Immature natural killer cell (primary cell): ENCODE measurements at regions not wholly inside any gene's neighbourhood (a gene's known extent, or its start where the extent isn't known, plus 50 kb on each side); places are given as distances from the start of the nearest gene placed in this dataset.

Source experiments
- DNase-seq, 3 donors: peaks; one replicate each; pipeline ENCODE4 v3.0.0; 2022; ENCODE audit warnings: mixed read lengths in 1 of 3
- H3K27ac Mint-ChIP-seq, 6 donors: one replicate each; pipeline ENCODE4 v1.8.0; 2020; ENCODE audit warnings: mixed read lengths in 6 of 6, mild to moderate bottlenecking in 5 of 6, inconsistent platforms in 4 of 6, moderate library complexity in 3 of 6
- H3K27me3 Mint-ChIP-seq, 3 donors: one replicate each; pipeline ENCODE4 v1.8.0; 2020 to 2021; ENCODE audit warnings: low read depth in 3 of 3, mild to moderate bottlenecking in 3 of 3, mixed read lengths in 3 of 3, moderate library complexity in 3 of 3, inconsistent platforms in 1 of 3
- H3K36me3 Mint-ChIP-seq, 3 donors: one replicate each; pipeline ENCODE4 v1.8.0; 2020; ENCODE audit warnings: mixed read lengths in 3 of 3, inconsistent platforms in 2 of 3, mild to moderate bottlenecking in 2 of 3
- H3K4me1 Mint-ChIP-seq, 2 donors: one replicate each; pipeline ENCODE4 v1.8.0; 2020; ENCODE audit warnings: inconsistent platforms in 2 of 2, mild to moderate bottlenecking in 2 of 2, mixed read lengths in 2 of 2, moderate library complexity in 1 of 2
- H3K4me3 Mint-ChIP-seq, 5 donors: one replicate each; pipeline ENCODE4 v1.8.0; 2020; ENCODE audit warnings: mild to moderate bottlenecking in 5 of 5, mixed read lengths in 5 of 5, inconsistent platforms in 3 of 5, moderate library complexity in 3 of 5
- H3K9me3 Mint-ChIP-seq, 6 donors: one replicate each; pipeline ENCODE4 v1.8.0; 2020; ENCODE audit warnings: mild to moderate bottlenecking in 6 of 6, mixed read lengths in 6 of 6, inconsistent platforms in 4 of 6, moderate library complexity in 3 of 6

- no peak for DNase-seq
- Mint-ChIP-seq H3K4me1 (no peaks in the 10 kb centered on the region), H3K27ac (no peak overlapping the region), H3K36me3 (no peaks in the 10 kb centered on the region), H3K4me3 (no peak overlapping the region), H3K9me3 (peaks cover 0 to 12% (median 2%) of the 10 kb centered on the region in 6 donors), H3K27me3 (peaks cover 0 to 2% (median 0%) of the 10 kb centered on the region in 3 donors)
Observed at GRCh38 chr1:208807446-208808127, 563.4 kb upstream of the PLXNA2 start.

- no peak for DNase-seq
- Mint-ChIP-seq H3K36me3 (no peaks in the 10 kb centered on the region), H3K4me1 (no peaks in the 10 kb centered on the region), H3K27me3 (peaks cover 0 to 2% (median 0%) of the 10 kb centered on the region in 3 donors), H3K4me3 (no peak overlapping the region), H3K27ac (no peak overlapping the region), H3K9me3 (peaks cover 0 to 12% (median 2%) of the 10 kb centered on the region in 6 donors)
Observed at GRCh38 chr1:208808301-208808700, 564.1 kb upstream of the PLXNA2 start.

GRCh38 chr1:208809876-208810275, 565.7 kb upstream of the PLXNA2 start:
- Mint-ChIP-seq H3K36me3 (no peaks in the 10 kb centered on the region), H3K27ac (no peak overlapping the region), H3K4me1 (no peaks in the 10 kb centered on the region), H3K9me3 (peaks cover 0 to 12% (median 2%) of the 10 kb centered on the region in 6 donors), H3K27me3 (peaks cover 0 to 3% (median 0%) of the 10 kb centered on the region in 3 donors), H3K4me3 (no peak overlapping the region)
- DNase-seq, result no peak

GRCh38 chr1:208818770-208819445, 574.7 kb upstream of the PLXNA2 start:
- Mint-ChIP-seq H3K4me1 (no peaks in the 10 kb centered on the region), H3K36me3 (no peaks in the 10 kb centered on the region), H3K4me3 (no peak overlapping the region), H3K27ac (no peak overlapping the region), H3K9me3 (peaks cover 0 to 16% (median 5%) of the 10 kb centered on the region in 6 donors), H3K27me3 (peaks cover 0 to 5% (median 2%) of the 10 kb centered on the region in 3 donors)
- DNase-seq, result no peak

- H3K36me3 Mint-ChIP-seq, result no peaks in the 10 kb centered on the region
- no peak for DNase-seq
- no peak overlapping the region for H3K27ac Mint-ChIP-seq
- H3K9me3 Mint-ChIP-seq, result peaks cover 0 to 16% (median 5%) of the 10 kb centered on the region in 6 donors
- no peak overlapping the region for H3K4me3 Mint-ChIP-seq
- H3K4me1 Mint-ChIP-seq, result no peaks in the 10 kb centered on the region
- H3K27me3 Mint-ChIP-seq, result peaks cover 0 to 4% (median 3%) of the 10 kb centered on the region in 3 donors
Observed at GRCh38 chr1:208820580-208821212, 576.5 kb upstream of the PLXNA2 start.

GRCh38 chr1:208821939-208822338, 577.8 kb upstream of the PLXNA2 start:
- Mint-ChIP-seq H3K4me3 (no peak overlapping the region), H3K4me1 (no peaks in the 10 kb centered on the region), H3K9me3 (peaks cover 0 to 15% (median 5%) of the 10 kb centered on the region in 6 donors), H3K27me3 (peaks cover 0 to 4% (median 3%) of the 10 kb centered on the region in 3 donors), H3K36me3 (no peaks in the 10 kb centered on the region), H3K27ac (no peak overlapping the region)
- DNase-seq, result no peak

- Mint-ChIP-seq H3K36me3 (no peaks in the 10 kb centered on the region), H3K27ac (no peak overlapping the region), H3K27me3 (peaks cover 0 to 1% (median 0%) of the 10 kb centered on the region in 3 donors)
Observed at GRCh38 chr1:208825300-208825699, 581.1 kb upstream of the PLXNA2 start.

GRCh38 chr1:208829595-208829994, 585.4 kb upstream of the PLXNA2 start:
- Mint-ChIP-seq H3K27me3 (peaks cover 0 to 5% (median 0%) of the 10 kb centered on the region in 3 donors), H3K9me3 (peaks cover 0 to 5% (median 0%) of the 10 kb centered on the region in 6 donors), H3K27ac (no peak overlapping the region), H3K4me3 (no peak overlapping the region), H3K36me3 (no peaks in the 10 kb centered on the region), H3K4me1 (no peaks in the 10 kb centered on the region)
- no peak for DNase-seq

More at GRCh38 chr1:208825300-208825699, 581.1 kb upstream of the PLXNA2 start:
- Mint-ChIP-seq H3K4me3 (no peak overlapping the region), H3K9me3 (peaks cover 0 to 5% (median 0%) of the 10 kb centered on the region in 6 donors), H3K4me1 (no peaks in the 10 kb centered on the region)
- DNase-seq, result no peak

- Mint-ChIP-seq H3K4me1 (no peaks in the 10 kb centered on the region), H3K27ac (no peak overlapping the region), H3K27me3 (peaks cover 0 to 4% (median 2%) of the 10 kb centered on the region in 3 donors), H3K36me3 (peaks cover 0 to 4% (median 0%) of the 10 kb centered on the region in 3 donors), H3K9me3 (peaks cover 0 to 3% (median 0%) of the 10 kb centered on the region in 6 donors), H3K4me3 (no peak overlapping the region)
- no peak for DNase-seq
Observed at GRCh38 chr1:208834381-208835096, 590.4 kb upstream of the PLXNA2 start.

GRCh38 chr1:208835097-208835463, 590.9 kb upstream of the PLXNA2 start:
- H3K9me3 Mint-ChIP-seq, result peaks cover 0 to 3% (median 0%) of the 10 kb centered on the region in 6 donors
- no peak for DNase-seq
- peaks cover 0 to 4% (median 0%) of the 10 kb centered on the region in 3 donors for H3K36me3 Mint-ChIP-seq
- no peak overlapping the region for H3K4me3 Mint-ChIP-seq
- H3K27me3 Mint-ChIP-seq, result peaks cover 0 to 4% (median 2%) of the 10 kb centered on the region in 3 donors
- H3K27ac Mint-ChIP-seq, result no peak overlapping the region
- H3K4me1 Mint-ChIP-seq, result no peaks in the 10 kb centered on the region

- no peak for DNase-seq
- Mint-ChIP-seq H3K27me3 (peaks cover 0 to 4% (median 2%) of the 10 kb centered on the region in 3 donors), H3K27ac (no peak overlapping the region), H3K4me1 (no peaks in the 10 kb centered on the region), H3K9me3 (peaks cover 0 to 3% (median 0%) of the 10 kb centered on the region in 6 donors), H3K36me3 (peaks cover 0 to 4% (median 0%) of the 10 kb centered on the region in 3 donors), H3K4me3 (no peak overlapping the region)
Observed at GRCh38 chr1:208835781-208836180, 591.6 kb upstream of the PLXNA2 start.

GRCh38 chr1:208837242-208837641, 593.1 kb upstream of the PLXNA2 start:
- Mint-ChIP-seq H3K4me1 (no peaks in the 10 kb centered on the region), H3K9me3 (peaks cover 0 to 3% (median under 1%) of the 10 kb centered on the region in 6 donors), H3K27ac (no peak overlapping the region), H3K4me3 (no peak overlapping the region), H3K27me3 (peaks cover 0 to 4% (median 2%) of the 10 kb centered on the region in 3 donors), H3K36me3 (peaks cover 0 to 4% (median 0%) of the 10 kb centered on the region in 3 donors)
- DNase-seq, result no peak

- Mint-ChIP-seq H3K36me3 (no peaks in the 10 kb centered on the region), H3K4me1 (no peaks in the 10 kb centered on the region)
- DNase-seq, result no peak
Observed at GRCh38 chr1:208841436-208841835, 597.3 kb upstream of the PLXNA2 start.

More at GRCh38 chr1:208841436-208841835, 597.3 kb upstream of the PLXNA2 start:
- Mint-ChIP-seq H3K9me3 (peaks cover 0 to 6% (median 3%) of the 10 kb centered on the region in 6 donors), H3K4me3 (no peak overlapping the region), H3K27ac (no peak overlapping the region), H3K27me3 (peaks cover 0 to 3% (median 0%) of the 10 kb centered on the region in 3 donors)
